Hepatocyte (in vitro differentiated cells): ENCODE measurements at regions not wholly inside any gene's neighbourhood (a gene's known extent, or its start where the extent isn't known, plus 50 kb on each side); places are given as distances from the start of the nearest gene placed in this dataset.

Experiments
- CTCF ChIP-seq: fragments of 200-600 bp; sonication (generic); IDR thresholded peaks from 2 replicates; pipeline ENCODE4 v1.5.1; 2016; ENCODE audit warnings: antibody characterized with exemption, mild to moderate bottlenecking; ENCODE audit not compliant: poor library complexity
- EZH2 ChIP-seq: fragments of 200-600 bp; sonication (generic); IDR thresholded peaks from 2 replicates; pipeline ENCODE4 v1.6.1; 2016; ENCODE audit warnings: antibody characterized with exemption, mild to moderate bottlenecking, borderline replicate concordance
- EZH2phosphoT487 ChIP-seq: fragments of 200-600 bp; sonication (generic); IDR thresholded peaks from one replicate; pipeline ENCODE4 v1.6.1; 2018; ENCODE audit warnings: antibody characterized with exemption, mild to moderate bottlenecking, low read depth, moderate library complexity; ENCODE audit not compliant: unreplicated experiment, severe bottlenecking

DNA sequence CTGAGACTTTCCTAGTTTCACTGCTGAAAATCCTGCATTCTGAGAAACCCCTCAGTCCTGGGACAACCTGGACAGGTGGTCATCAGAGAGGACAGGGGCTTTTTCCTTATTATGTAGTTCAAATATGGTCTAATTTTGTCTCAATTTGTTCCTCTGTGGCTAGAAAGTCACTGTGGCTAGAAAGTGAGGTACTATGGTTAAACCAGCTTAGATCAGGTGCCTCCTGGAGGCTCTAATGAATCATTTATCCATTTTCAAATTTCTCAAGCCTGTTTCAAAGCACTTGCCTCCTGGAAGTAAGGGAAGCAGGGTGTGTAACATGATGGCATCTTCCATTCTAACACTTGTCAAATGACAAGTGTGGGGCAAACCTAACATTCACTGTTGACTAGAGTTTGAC, 326.8 kb downstream of the PIK3C3 start:
- TF ChIP-seq EZH2 (no peak), CTCF (no peak), EZH2phosphoT487 (no peak)
